ENCODE measurements at regions not wholly inside any gene's neighbourhood (a gene's known extent, or its start where the extent isn't known, plus 50 kb on each side); places are given as distances from the start of the nearest gene placed in this dataset.
"Not testable (repeated sequence)": the region's sequence is repeated elsewhere in the genome, so short reads cannot be mapped to it uniquely, and the experiment has no call there.

GRCh38 chr13:104936304-104936703, 1599.2 kb downstream of the EFNB2 start:
- no peak for TF ChIP-seq CTCF (IDR thresholded peaks at IDR 0.05; ENCODE audit: borderline replicate concordance)
- Histone ChIP-seq H3K27ac (replicated peaks) (no peak overlapping the region), H3K27me3 (ENCODE audit: low read depth) (no peaks in the 10 kb centered on the region), H3K9me3 (replicated peaks) (peaks cover 7% of the 10 kb centered on the region), H3K4me3 (no peak overlapping the region), H3K36me3 (no peaks in the 10 kb centered on the region), H3K4me1 (no peaks in the 10 kb centered on the region)
- intact Hi-C loops (cut with micrococcal nuclease), result no loop called here
- no peak for DNase-seq

- intact Hi-C loops (cut with micrococcal nuclease); H3K9me3 ChIP-seq (replicated peaks); H3K4me3 ChIP-seq; DNase-seq; H3K4me1 ChIP-seq; H3K27ac ChIP-seq (replicated peaks); H3K27me3 ChIP-seq (ENCODE audit: low read depth); H3K36me3 ChIP-seq: not testable (repeated sequence)
These were observed 1614.9 kb downstream of the EFNB2 start for GRCh38 chr13:104920513-104920912.

DNA sequence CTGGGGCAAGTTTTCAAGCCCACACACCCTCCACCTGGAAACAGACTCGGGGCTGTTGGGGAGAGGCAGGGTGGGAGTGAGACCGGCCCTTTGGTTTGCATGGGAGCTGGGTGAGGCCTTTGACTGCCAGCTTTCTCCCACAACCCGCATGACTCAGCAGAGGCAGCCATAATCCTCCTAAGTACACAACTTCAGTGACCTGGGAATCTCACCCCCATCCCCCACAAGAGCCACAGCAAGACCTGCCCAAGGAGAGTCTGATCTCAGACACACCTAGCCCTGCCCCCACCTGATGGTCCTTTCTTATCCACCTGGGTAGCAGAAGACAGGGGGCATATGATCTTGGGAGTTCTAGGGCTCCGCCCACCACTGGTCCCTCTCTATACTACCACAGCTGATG, 1615.4 kb downstream of the EFNB2 start:
- H3K9me3 ChIP-seq (replicated peaks), result peaks cover 4% of the 10 kb centered on the region
- intact Hi-C loops (cut with micrococcal nuclease), result no loop called here
- no peak for DNase-seq

GRCh38 chr13:104900191-104900817, 1635.2 kb downstream of the EFNB2 start:
- no peak for DNase-seq
- intact Hi-C loops (cut with micrococcal nuclease), result no loop called here
- peaks cover 4% of the 10 kb centered on the region for H3K9me3 ChIP-seq (replicated peaks)
- no peak for TF ChIP-seq CTCF (IDR thresholded peaks at IDR 0.05; ENCODE audit: borderline replicate concordance)
- no peaks in the 10 kb centered on the region for H3K4me1 ChIP-seq
- H3K4me3 ChIP-seq, result no peak overlapping the region
- H3K36me3 ChIP-seq, result no peaks in the 10 kb centered on the region
- H3K27ac ChIP-seq (replicated peaks), result no peak overlapping the region
- H3K27me3 ChIP-seq (ENCODE audit: low read depth), result no peaks in the 10 kb centered on the region

More for the DNA sequence above, 1615.4 kb downstream of the EFNB2 start:
- Histone ChIP-seq H3K4me3 (no peak overlapping the region), H3K36me3 (no peaks in the 10 kb centered on the region), H3K27ac (replicated peaks) (no peak overlapping the region), H3K27me3 (ENCODE audit: low read depth) (no peaks in the 10 kb centered on the region), H3K4me1 (no peaks in the 10 kb centered on the region)
- no peak for TF ChIP-seq CTCF (IDR thresholded peaks at IDR 0.05; ENCODE audit: borderline replicate concordance)

DNA sequence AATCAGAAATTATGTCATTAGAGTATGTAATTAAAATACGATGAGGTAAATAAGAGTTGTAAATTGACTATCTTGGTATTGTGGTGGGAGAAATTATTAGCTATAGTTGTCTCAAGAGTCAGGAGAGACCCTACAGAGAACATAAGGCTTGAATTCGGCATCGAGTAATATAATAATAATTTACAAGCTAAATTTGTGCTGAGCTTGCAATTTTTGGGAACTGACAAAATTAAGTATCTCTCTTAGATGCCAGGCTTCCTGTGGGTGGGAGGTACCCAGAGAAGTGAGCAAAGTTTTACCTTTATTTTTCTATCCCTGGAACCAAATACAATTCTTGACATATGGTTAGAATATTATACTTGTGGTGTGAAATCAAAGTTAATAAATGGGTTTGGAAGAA, 1637.0 kb downstream of the EFNB2 start:
- no peak for DNase-seq
- no peaks in the 10 kb centered on the region for H3K4me1 ChIP-seq
- H3K36me3 ChIP-seq, result no peaks in the 10 kb centered on the region
- no peaks in the 10 kb centered on the region for H3K27me3 ChIP-seq (ENCODE audit: low read depth)
- H3K4me3 ChIP-seq, result no peak overlapping the region
- H3K27ac ChIP-seq (replicated peaks), result no peak overlapping the region
- peaks cover 4% of the 10 kb centered on the region for H3K9me3 ChIP-seq (replicated peaks)
- no peak for TF ChIP-seq CTCF (IDR thresholded peaks at IDR 0.05; ENCODE audit: borderline replicate concordance)
- intact Hi-C loops (cut with micrococcal nuclease), result no loop called here

DNA sequence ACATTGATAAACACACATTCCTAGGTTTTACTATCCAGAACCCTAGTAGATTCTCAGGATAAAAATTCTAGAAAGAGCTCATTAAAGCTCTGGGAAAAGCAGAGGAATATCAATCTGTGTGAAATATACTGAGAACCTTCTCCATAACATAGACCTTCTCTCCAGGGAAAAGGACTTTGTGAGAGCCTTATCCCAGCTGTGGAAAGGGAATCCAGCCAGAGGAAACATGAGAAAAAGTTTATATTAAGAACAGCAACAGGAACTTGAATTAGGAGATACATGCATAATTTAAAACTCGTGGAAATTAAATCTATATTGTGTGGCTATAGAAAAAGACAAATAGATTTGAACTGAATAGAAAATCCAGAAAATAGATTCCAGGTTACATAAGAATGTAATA, 1639.9 kb downstream of the EFNB2 start:
- Histone ChIP-seq H3K27ac (replicated peaks) (peak overlapping the region; percentile 27), H3K9me3 (replicated peaks) (peaks cover 4% of the 10 kb centered on the region), H3K4me1 (no peaks in the 10 kb centered on the region), H3K4me3 (no peak overlapping the region), H3K36me3 (no peaks in the 10 kb centered on the region), H3K27me3 (ENCODE audit: low read depth) (no peaks in the 10 kb centered on the region)
- no peak for DNase-seq
- no peak for TF ChIP-seq CTCF (IDR thresholded peaks at IDR 0.05; ENCODE audit: borderline replicate concordance)
- intact Hi-C loops (cut with micrococcal nuclease), result no loop called here
